Progenitor cell of endocrine pancreas (in vitro differentiated cells): ENCODE measurements at regions not wholly inside any gene's neighbourhood (a gene's known extent, or its start where the extent isn't known, plus 50 kb on each side); places are given as distances from the start of the nearest gene placed in this dataset.

ENCODE experiments used
- DNase-seq: peaks from one replicate; pipeline ENCODE4 v3.0.0; 2021; ENCODE audit warnings: low spot score; ENCODE audit not compliant: unreplicated experiment
- H3K27ac Mint-ChIP-seq: 2 replicates; pipeline ENCODE4 v1.8.0; 2021; ENCODE audit warnings: mild to moderate bottlenecking, moderate library complexity, mixed read lengths
- H3K27me3 Mint-ChIP-seq: 2 replicates; pipeline ENCODE4 v1.8.0; 2021; ENCODE audit warnings: mixed read lengths
- H3K36me3 Mint-ChIP-seq: 2 replicates; pipeline ENCODE4 v1.8.0; 2022; ENCODE audit warnings: mixed read lengths; ENCODE audit not compliant: insufficient read depth
- H3K4me1 Mint-ChIP-seq: 2 replicates; pipeline ENCODE4 v1.8.0; 2021; ENCODE audit warnings: low read depth, mixed read lengths
- H3K4me3 Mint-ChIP-seq: 2 replicates; pipeline ENCODE4 v1.8.0; 2021; ENCODE audit warnings: low read depth, mild to moderate bottlenecking, moderate library complexity, mixed read lengths
- H3K9me3 Mint-ChIP-seq: 2 replicates; pipeline ENCODE4 v1.8.0; 2021; ENCODE audit warnings: low read depth, mixed read lengths
- CTCF ChIP-seq: fragments of 200-600 bp; sonication (generic); IDR thresholded peaks from one replicate; pipeline ENCODE4 v1.5.0; 2021; ENCODE audit warnings: antibody characterized with exemption, mild to moderate bottlenecking; ENCODE audit not compliant: unreplicated experiment

DNA sequence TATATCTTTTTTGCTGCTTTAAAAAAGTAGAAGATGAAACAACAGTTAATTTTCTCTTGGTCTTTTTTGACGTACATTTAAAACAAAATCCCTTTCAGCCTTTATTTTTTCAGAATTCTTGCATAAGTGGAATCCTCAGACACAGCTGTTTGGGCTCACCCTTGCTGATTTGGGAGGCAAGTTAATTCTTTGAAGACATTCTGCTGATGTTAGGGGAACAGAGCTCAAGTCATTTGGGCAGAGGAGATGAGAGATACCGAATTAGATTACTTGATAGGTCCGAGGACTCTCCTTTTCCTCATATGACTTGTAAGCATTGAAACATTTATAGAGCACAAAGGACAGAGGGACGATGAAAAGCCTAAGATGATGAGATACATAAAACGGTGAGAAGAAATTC lies 567.9 kb upstream of the CITED2 start:
- Mint-ChIP-seq H3K4me1 (peaks cover 3% of the 10 kb centered on the region), H3K4me3 (no peak overlapping the region), H3K36me3 (no peaks in the 10 kb centered on the region), H3K9me3 (no peaks in the 10 kb centered on the region), H3K27ac (no peak overlapping the region), H3K27me3 (no peaks in the 10 kb centered on the region)
- no peak for DNase-seq
- no peak for TF ChIP-seq CTCF

DNA sequence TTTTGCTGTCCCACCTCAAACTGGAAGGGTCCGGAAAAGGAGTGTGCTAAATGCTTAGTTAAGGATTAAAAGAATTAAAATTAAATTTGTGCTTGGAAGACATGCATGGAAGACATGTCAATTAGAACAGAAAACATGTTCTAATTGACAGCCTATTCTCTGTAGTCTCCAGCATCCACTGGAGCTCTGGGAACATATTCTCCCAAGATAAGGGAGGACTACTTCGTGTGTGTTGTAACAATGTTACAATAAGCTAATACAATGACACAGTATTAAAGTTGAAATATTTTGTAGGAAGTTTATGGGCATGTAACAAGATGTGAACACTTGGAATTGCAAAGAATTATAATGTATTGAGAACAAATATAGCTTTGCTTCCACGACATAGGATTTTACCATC lies 567.4 kb upstream of the CITED2 start:
- H3K27me3 Mint-ChIP-seq = no peaks in the 10 kb centered on the region
- no peak overlapping the region for H3K4me3 Mint-ChIP-seq
- no peaks in the 10 kb centered on the region for H3K9me3 Mint-ChIP-seq
- DNase-seq = no peak
- H3K27ac Mint-ChIP-seq = no peak overlapping the region
- TF ChIP-seq CTCF = no peak
- H3K4me1 Mint-ChIP-seq = peaks cover 3% of the 10 kb centered on the region
- H3K36me3 Mint-ChIP-seq = no peaks in the 10 kb centered on the region

DNA sequence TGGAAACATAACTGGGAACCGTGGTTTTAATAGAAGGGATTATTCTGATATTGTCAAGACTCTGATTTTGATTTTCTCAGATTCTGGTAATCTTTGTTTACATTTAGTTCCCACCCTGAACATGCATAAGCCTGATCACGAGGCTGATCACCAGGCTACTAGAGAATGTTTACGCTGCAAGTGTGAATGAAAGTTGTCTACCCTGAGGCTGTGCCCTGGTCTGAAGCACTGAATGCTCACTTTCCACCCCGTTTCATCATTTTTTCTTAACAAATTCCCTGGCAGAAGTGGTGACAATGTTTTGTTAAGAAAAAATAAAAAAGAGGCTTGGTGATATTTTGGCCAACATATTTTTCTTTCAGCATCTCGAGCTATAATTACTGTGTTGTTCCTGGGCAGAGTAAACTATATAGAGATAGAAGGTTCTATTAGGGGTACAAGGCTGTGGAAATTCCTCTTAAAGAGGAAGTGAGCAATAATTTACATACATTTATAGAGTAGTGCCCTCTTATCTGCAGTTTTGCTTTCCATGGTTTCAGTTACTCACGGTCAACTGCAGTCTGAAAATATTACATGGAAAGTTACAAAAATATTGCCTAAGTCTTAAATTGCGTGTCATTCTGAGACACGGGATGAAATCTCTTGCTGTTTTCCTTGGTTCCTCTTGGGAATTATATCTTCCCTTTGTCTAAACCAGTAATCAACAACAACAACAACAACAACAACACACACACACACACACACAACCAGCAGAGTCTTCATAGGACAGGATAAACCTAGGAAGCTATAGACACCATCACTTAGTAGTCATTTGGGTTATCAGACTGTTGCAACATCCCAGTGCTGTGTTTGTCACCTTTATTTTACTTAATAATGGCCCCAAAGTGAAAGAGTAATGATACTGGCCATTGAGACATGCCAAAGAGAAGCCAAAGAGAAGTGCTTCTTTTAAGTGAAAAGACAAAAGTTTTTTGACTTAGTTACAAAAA lies 566.6 kb upstream of the CITED2 start:
- Mint-ChIP-seq H3K4me3 (no peak overlapping the region), H3K36me3 (no peaks in the 10 kb centered on the region), H3K4me1 (peaks cover 3% of the 10 kb centered on the region)

GRCh38 chr6:139939189-139939979 lies 564.9 kb upstream of the CITED2 start:
- no peak for DNase-seq
- H3K27ac Mint-ChIP-seq = no peak overlapping the region
- H3K4me3 Mint-ChIP-seq = no peak overlapping the region
- H3K27me3 Mint-ChIP-seq = no peaks in the 10 kb centered on the region
- TF ChIP-seq CTCF = no peak
- H3K9me3 Mint-ChIP-seq = no peaks in the 10 kb centered on the region
- H3K4me1 Mint-ChIP-seq = peaks cover 3% of the 10 kb centered on the region
- H3K36me3 Mint-ChIP-seq = no peaks in the 10 kb centered on the region

More for the DNA sequence above, 566.6 kb upstream of the CITED2 start:
- DNase-seq = no peak
- no peak for TF ChIP-seq CTCF
- Mint-ChIP-seq H3K27me3 (no peaks in the 10 kb centered on the region), H3K27ac (no peak overlapping the region), H3K9me3 (no peaks in the 10 kb centered on the region)

DNA sequence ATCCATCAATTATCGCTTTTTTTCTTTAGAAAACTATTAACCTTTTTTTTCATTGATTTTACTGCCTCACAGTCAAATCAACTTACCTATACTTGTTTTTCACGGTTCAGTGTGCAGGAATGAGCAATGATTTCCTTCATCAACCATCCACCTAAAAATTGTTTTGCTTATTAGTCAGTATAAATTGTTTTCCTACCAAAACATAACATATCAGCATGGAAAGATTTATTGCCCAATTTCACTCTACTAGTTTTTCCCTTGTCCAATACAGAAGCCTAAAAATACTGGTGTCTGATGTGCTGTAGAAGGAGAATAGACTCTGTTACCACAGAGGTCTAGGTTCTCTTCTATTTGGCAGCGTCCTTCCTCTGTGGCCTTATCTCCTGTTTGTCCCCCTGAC lies 558.2 kb upstream of the CITED2 start:
- no peak for TF ChIP-seq CTCF
- H3K36me3 Mint-ChIP-seq = no peaks in the 10 kb centered on the region
- H3K27ac Mint-ChIP-seq = no peak overlapping the region
- no peaks in the 10 kb centered on the region for H3K9me3 Mint-ChIP-seq
- H3K4me3 Mint-ChIP-seq = no peak overlapping the region
- no peak for DNase-seq
- H3K27me3 Mint-ChIP-seq = no peaks in the 10 kb centered on the region
- H3K4me1 Mint-ChIP-seq = peaks cover 5% of the 10 kb centered on the region
